ENCODE measurements at regions not wholly inside any gene's neighbourhood (a gene's known extent, or its start where the extent isn't known, plus 50 kb on each side); places are given as distances from the start of the nearest gene placed in this dataset.

GRCh38 chrX:14125462-14125861, 95.8 kb upstream of the GEMIN8 start:
- TF ChIP-seq CTCF (IDR thresholded peaks at IDR 0.05) (no peak), EP300 (IDR thresholded peaks at IDR 0.05; ENCODE audit: borderline replicate concordance in 1 of 2, low read depth in 1 of 2, low read length in 1 of 2) (no peak), TCF12 (IDR thresholded peaks at IDR 0.05) (no peak)

Measured in SK-N-SH (cell line).